ENCODE measurements at regions not wholly inside any gene's neighbourhood (a gene's known extent, or its start where the extent isn't known, plus 50 kb on each side); places are given as distances from the start of the nearest gene placed in this dataset.

- H3K36me3 ChIP-seq: no peaks in the 10 kb centered on the region
- peak; percentile 43 for ATAC-seq
- intact Hi-C loops (cut with DNase I): no loop called here
- no peak overlapping the region for H3K27ac ChIP-seq
- H3K9me3 ChIP-seq: peaks cover 0 to 9% of the 10 kb centered on the region in 2 donors
- DNase-seq: no peak
- H3K4me3 ChIP-seq: no peak overlapping the region
- TF ChIP-seq, protein P1, sequence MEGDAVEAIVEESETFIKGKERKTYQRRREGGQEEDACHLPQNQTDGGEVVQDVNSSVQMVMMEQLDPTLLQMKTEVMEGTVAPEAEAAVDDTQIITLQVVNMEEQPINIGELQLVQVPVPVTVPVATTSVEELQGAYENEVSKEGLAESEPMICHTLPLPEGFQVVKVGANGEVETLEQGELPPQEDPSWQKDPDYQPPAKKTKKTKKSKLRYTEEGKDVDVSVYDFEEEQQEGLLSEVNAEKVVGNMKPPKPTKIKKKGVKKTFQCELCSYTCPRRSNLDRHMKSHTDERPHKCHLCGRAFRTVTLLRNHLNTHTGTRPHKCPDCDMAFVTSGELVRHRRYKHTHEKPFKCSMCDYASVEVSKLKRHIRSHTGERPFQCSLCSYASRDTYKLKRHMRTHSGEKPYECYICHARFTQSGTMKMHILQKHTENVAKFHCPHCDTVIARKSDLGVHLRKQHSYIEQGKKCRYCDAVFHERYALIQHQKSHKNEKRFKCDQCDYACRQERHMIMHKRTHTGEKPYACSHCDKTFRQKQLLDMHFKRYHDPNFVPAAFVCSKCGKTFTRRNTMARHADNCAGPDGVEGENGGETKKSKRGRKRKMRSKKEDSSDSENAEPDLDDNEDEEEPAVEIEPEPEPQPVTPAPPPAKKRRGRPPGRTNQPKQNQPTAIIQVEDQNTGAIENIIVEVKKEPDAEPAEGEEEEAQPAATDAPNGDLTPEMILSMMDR (IDR thresholded peaks at IDR 0.05): no peak
- H3K4me1 ChIP-seq: no peaks in the 10 kb centered on the region
- H3K27me3 ChIP-seq: no peaks in the 10 kb centered on the region
Measured at GRCh38 chr6:165204807-165205545, 104.4 kb downstream of the C6orf118 start.

DNA sequence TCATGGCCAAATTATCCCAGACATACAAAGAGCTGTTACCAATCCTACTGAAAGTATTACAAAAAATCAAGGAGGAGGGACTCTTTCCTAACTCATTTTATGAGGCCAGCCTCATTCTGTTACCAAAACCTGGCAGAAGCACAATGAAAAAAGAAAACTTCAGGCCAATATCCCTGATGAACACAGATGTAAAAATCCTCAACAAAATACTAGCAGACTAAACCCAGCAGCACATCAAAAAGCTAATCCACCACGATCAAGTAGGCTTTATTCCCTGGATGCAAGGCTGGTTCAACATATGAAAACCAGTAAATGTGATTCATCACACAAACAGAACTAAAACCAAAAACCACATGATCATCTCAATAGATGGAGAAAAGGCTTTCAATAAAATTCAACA, 109.2 kb downstream of the C6orf118 start:
- no peak overlapping the region for H3K27ac ChIP-seq
- no peaks in the 10 kb centered on the region for H3K27me3 ChIP-seq
- H3K9me3 ChIP-seq: peaks cover 0 to 26% of the 10 kb centered on the region in 2 donors
- DNase-seq: no peak
- ATAC-seq: no peak
- TF ChIP-seq, protein P1 (IDR thresholded peaks at IDR 0.05): no peak
- intact Hi-C loops (cut with DNase I): no loop called here
- H3K36me3 ChIP-seq: no peaks in the 10 kb centered on the region
- no peak overlapping the region for H3K4me3 ChIP-seq
- H3K4me1 ChIP-seq: no peaks in the 10 kb centered on the region

DNA sequence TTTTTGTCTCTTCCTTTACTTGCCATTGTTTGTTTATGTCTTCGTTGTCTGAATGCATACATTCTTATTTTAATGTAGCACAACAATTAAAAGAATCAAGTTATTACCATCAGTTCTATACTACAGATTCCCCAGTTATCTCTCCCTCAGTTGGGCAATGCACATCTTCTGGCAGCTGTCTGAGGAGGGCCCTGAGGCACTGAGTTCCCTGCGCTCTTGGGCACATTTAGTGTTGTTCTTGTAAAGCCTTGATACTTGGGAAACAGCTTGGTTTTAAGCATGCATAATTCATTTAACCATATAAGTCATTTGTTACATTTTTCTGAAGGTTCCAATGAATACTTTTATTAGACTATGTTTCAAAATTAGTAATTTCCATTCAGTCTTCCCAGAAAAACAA, 117.9 kb downstream of the C6orf118 start:
- TF ChIP-seq, protein P1 (IDR thresholded peaks at IDR 0.05): no peak
- Histone ChIP-seq H3K4me1 (no peaks in the 10 kb centered on the region), H3K4me3 (no peak overlapping the region), H3K9me3 (peaks cover 0 to 27% of the 10 kb centered on the region in 2 donors), H3K27me3 (no peaks in the 10 kb centered on the region), H3K36me3 (no peaks in the 10 kb centered on the region), H3K27ac (no peak overlapping the region)
- ATAC-seq: no peak
- intact Hi-C loops (cut with DNase I): no loop called here
- no peak for DNase-seq

- no peak overlapping the region for H3K4me3 ChIP-seq
- H3K4me1 ChIP-seq: no peaks in the 10 kb centered on the region
- H3K27ac ChIP-seq: no peak overlapping the region
- no peaks in the 10 kb centered on the region for H3K36me3 ChIP-seq
- ATAC-seq (no peak), DNase-seq (peak in 1 of 4 donors; percentile 68)
- intact Hi-C loops (cut with DNase I): no loop called here
- no peaks in the 10 kb centered on the region for H3K27me3 ChIP-seq
- TF ChIP-seq, protein P1 (IDR thresholded peaks at IDR 0.05): no peak
- peaks cover 0 to 8% of the 10 kb centered on the region in 2 donors for H3K9me3 ChIP-seq
Measured at GRCh38 chr6:165186441-165187205, 122.8 kb downstream of the C6orf118 start.

GRCh38 chr6:165186041-165186440, 123.4 kb downstream of the C6orf118 start:
- H3K4me1 ChIP-seq: no peaks in the 10 kb centered on the region
- H3K27me3 ChIP-seq: no peaks in the 10 kb centered on the region
- DNase-seq (no peak), ATAC-seq (no peak)
- H3K4me3 ChIP-seq: no peak overlapping the region
- H3K36me3 ChIP-seq: no peaks in the 10 kb centered on the region
- TF ChIP-seq, protein P1 (IDR thresholded peaks at IDR 0.05): no peak
- peaks cover 0 to 12% of the 10 kb centered on the region in 2 donors for H3K9me3 ChIP-seq
- no peak overlapping the region for H3K27ac ChIP-seq
- intact Hi-C loops (cut with DNase I): no loop called here
